SK-N-MC (cell line): ENCODE measurements at regions not wholly inside any gene's neighbourhood (a gene's known extent, or its start where the extent isn't known, plus 50 kb on each side); places are given as distances from the start of the nearest gene placed in this dataset.

ENCODE experiments used
- EZH2 ChIP-seq: fragments of 200-600 bp; sonication (generic); IDR thresholded peaks from one replicate; pipeline ENCODE4 v1.6.1; 2017; ENCODE audit warnings: antibody characterized with exemption
- FOXP2 ChIP-seq: optimal IDR thresholded peaks from 2 replicates; pipeline ENCODE3; 2011; ENCODE audit warnings: mild to moderate bottlenecking, moderate library complexity; ENCODE audit not compliant: insufficient read depth; ENCODE audit errors: extremely low read length, control extremely low read depth
- POLR2AphosphoS5 ChIP-seq: IDR thresholded peaks from 2 replicates; pipeline ENCODE4 v1.6.1; 2012; ENCODE audit warnings: mild to moderate bottlenecking, low read depth, low read length, borderline replicate concordance

GRCh38 chr12:108009442-108010070 is 119.5 kb upstream of the WSCD2 start:
- TF ChIP-seq POLR2AphosphoS5 (no peak), EZH2 (no peak), FOXP2 (no peak)
